AG08395 (cell line): ENCODE measurements at regions not wholly inside any gene's neighbourhood (a gene's known extent, or its start where the extent isn't known, plus 50 kb on each side); places are given as distances from the start of the nearest gene placed in this dataset.

Source experiments
- DNase-seq: peaks from one replicate; pipeline ENCODE4 v3.0.0; 2012; ENCODE audit warnings: mixed read lengths, low spot score

DNA sequence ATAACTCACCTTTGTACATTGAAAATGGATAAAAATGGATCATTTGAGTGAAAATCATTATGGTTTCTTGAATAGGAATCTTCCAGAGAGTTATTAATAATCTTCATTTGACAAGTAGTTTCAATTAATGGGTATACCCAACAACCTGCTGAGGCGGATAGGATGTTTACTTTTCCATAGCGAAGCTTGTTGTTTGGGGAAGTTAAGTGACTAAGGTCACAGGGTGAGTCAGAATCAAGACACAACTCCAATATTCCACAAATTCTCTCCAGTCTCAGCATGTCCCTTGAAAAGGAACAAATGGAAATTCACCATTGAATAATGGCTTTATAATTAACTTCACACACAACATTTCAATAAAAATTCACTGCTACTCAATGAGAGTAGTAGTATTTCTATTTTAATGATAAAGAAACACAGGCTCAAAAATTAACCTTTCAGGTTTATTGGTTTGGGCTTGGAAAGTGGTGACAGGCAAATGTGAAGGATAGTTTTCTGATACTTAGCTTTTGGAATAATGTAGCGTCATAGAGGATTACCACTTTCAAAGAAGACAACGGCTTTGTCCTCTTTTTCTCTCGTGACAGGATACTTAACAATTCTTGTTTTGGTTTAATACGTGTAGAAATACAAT, 211.3 kb downstream of the GPD2 start:
- no peak for DNase-seq

DNA sequence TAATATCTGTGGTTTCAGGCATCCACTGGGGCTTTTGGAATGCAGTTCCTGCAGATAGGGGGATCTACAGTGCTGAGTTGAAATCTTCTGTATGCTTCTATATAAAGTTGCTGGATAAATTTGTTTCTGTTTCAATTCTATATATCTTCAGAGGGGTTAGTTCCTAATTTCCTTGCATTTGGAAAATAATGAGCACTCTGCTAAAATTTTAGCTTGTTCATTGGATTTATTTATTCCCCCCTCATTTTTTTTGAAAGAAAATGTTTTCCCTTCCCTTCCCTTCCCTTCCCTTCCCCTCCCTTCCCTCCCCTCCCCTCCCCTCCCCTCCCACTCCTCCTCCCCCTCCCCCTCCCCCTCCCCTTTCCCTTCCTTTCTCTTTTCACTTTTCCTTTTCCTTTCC, 212.3 kb downstream of the GPD2 start:
- no peak for DNase-seq

DNA sequence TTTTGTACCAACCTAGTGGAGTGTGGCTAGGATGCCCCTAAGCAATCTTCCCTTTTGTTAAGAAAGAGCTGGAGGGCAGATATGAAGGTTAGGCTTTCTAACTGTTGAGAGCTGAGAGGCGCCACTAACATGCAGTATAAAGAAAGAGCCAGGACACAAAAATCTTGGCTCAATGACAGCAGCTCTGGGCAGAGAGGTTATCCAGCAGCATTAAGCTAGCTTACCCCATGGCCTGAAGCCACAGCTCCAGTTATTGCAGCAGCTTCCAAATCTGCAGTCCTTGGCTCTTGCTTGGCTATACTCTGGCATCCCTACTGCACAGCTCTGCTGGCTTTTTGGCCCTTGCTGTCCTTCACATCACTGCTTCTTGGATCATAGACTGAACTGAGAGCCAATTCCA, 213.4 kb downstream of the GPD2 start:
- no peak for DNase-seq

DNA sequence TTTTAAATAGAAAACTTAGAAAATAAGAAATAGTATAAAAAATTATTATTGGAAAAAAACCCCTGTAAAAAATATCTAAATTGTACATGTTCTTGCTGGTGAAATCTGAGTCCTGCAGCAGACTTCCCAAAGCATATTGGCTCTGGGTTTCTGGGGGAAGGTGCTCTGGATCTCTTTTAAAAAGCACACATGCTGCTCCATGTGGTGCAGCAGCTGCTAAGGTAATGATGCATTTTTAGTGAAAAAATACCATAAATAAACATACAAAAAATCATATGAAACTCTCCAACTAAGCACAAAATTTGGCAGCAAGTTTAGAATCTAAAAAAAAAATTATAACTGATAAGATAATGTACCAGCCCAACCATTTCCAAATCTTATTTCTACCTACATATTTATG, 216.5 kb downstream of the GPD2 start:
- no peak for DNase-seq

DNA sequence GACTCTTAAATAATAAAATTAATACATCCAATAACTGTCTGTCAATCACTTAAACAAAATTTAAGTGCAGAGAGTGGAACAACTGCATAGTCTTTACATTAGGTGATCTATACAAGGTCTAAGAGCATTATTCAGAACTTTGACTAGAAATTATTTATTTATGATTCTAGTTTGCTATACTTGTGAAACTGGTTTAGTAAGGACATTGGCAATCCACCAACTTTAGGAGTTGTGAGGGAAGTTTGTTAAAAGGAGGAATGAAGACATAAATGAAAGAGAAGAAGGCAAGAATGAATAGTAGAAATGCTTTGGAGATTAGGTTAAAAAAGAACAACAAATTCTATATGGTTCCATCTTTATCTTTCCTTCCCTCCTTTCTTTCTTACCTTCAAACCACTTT, 217.5 kb downstream of the GPD2 start:
- DNase-seq: no peak

DNA sequence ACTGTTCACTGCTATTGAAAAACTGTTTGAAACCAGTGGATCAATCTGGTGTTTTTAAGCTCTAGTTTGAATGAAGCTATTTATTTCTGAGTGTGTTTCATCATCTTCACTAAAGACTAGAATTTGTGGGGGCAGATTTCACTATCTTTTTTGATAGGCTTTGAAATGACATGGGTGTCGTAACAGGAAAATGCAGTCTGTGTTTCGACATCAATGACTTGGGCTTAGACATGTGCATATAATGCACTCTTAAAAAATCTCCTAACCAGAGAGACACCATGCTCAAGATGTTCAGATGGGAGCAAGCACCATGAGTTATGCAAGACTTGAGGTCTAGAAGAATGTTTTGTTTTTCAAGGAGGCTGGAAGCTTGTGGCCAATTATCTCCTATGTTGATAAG, 221.6 kb downstream of the GPD2 start:
- no peak for DNase-seq

DNA sequence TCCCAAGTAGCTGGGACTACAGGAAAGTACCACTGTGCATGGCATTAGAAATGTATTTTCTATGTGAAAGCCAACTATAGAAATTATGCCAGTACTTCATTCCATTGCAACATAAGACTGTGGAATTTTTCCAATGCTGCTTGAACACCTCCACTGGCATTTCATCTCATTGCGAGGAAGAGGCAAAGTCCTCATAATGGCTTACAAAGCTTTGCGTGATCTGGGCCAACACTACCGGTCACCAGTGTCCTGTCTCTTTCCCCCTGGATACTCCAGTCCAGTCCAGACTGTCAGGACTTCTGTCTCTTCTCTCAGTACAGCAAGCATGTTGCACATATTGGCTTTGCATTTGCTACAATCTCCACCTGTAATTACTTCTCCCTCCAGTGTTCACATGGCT, 223.5 kb downstream of the GPD2 start:
- DNase-seq: no peak

DNA sequence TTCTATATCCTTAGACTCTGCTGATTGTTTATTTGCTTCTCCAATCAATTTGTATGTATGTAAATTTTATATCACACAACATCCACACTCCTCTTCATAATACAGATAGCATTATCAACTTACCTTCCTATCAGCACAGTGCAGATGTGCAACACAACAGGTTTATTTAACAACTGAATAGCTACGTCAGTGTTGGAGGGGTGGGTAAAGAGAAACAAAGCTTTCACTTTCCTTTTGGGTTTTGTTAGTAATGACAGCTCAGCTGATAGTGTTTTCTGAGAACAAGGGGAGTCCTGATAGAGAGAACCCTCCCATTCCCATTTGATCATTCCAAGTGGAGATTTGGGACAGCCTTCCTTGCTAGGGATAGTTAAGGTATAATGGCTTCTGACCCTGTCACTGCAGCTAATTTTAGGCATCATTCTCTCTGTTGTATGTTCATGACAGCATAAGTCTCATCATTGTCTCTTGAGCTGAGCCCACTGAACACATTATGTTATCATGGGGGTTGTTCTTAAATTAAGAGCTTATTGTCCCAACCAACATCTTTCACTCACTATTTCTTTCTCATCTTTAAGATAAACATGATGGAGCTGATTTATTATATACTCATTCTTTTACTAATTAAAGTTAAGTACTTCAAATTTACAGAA, 227.7 kb downstream of the GPD2 start:
- DNase-seq: no peak

DNA sequence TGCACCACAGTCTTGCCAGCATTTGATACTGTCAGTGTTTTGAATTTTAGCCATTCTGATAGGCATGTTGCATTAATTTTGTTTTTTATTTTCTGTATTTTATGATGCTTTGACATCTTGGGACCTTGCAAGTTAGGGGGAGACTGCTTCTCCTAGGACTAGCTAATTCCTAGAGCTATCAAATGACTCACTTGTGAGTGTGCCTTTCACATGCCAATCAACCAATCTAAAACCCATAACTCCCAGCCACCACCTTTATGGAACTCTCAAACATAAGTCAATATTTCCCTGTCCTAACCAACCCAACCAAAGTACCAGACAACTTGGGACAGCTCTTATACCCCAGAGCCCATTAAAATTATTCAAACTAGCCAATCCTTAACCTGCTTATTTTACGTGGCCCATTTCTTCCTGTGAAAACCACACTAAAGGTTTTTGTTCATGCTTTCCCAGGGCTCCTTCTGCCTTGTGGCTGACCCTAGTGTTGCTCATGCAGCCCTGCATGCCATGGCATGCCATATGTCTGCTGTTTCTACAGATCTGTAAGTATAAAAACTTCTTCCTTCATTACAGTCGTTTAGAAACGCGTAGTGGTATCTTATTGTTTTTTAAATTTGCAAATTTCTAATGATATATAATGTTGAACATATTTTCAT, 230.1 kb downstream of the GPD2 start:
- DNase-seq: no peak

DNA sequence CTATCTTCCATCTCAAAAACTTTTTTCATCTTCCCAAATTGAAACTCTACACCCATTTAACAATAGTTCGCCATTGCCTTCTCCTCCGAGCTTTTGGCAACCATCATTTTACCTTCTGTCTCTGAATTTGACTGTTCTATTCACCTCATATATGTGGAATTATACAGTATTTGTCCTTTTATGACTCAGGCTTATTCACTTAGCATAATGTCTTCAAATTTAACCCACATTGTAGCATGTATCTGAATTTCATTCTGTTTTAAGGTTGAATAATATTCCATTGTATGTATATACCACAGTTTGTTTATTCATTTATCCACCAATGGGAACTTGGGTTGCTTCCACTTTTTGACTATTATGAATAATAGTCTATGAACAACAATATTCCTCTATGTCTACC, 233.9 kb downstream of the GPD2 start:
- DNase-seq: no peak

DNA sequence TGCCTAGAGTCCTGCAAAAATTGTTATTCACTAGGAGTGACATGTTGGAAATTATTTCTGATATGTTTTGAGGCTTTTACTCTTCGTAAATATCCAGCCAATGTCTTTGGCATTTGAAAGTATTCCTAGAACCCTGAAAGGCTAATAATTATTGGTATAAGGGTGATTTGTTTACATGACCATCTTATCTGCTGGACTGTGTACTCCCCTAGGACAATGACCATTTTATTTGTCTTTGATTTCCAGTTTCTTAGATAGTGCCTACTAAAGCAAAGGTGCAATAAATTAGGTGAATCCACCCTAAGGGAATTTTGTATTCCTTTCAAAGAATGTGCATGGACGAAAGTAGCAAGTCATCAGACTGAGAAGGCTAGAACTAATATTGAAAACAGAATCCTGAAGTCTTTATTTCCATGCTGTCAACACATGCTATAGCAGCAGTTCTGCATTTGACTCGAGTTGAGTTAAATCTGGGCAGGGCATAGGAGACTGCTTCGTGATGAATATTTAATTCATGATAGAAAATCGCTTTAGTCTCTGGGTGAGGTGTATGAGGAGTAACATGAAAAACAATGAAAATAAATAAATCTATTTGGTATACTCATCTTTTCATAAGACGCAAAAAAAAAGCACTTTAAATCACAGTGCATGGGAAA, 235.7 kb downstream of the GPD2 start:
- DNase-seq: no peak

DNA sequence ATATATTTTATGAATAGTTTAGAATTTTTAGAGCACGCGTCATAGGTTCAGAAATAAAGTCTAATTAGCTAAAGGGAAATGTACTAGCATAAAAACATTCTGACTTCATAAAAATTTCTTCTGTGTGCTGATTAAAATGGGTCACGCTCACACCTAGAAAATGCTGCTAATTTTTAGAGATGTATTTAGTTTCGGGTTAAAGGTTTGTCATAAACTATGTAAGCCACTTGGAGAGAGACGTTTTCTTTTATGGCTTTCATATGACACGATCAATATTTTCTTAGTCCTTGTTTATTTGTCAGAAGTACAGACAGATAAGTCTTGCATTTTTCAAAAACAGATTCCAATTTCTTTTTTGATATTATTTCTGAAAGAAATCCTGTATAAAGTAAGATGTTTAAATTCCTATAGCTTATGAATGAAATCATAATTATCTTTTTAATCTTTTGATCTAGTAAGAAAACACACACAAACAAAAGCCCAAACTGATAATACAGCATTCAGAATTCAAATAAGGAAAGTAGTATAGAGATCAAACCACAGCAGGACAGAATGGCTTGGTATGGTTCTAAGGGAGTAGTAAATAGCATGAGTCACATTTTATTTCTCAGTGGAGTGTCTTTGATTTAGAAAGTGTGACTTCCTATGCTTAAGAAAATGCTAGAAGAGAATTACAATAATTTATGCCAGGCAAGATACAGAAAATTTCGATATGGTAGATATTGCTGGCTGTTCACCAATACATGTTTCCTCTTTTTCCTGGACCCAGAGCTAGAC, 236.6 kb downstream of the GPD2 start:
- DNase-seq: no peak

DNA sequence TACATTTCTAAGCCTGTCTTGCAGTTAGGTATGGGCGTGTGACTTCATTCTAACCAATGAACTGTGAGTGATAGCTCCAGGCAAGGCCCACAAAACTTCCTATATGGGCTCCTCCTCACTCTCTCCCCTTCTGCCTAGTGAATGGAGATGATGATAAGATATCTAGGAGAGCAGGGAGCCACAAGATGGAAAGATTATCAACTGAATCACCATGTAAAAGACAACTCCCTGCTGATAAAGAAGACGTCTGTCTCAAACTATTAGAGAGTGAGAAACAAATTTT, 237.1 kb downstream of the GPD2 start:
- DNase-seq: no peak

DNA sequence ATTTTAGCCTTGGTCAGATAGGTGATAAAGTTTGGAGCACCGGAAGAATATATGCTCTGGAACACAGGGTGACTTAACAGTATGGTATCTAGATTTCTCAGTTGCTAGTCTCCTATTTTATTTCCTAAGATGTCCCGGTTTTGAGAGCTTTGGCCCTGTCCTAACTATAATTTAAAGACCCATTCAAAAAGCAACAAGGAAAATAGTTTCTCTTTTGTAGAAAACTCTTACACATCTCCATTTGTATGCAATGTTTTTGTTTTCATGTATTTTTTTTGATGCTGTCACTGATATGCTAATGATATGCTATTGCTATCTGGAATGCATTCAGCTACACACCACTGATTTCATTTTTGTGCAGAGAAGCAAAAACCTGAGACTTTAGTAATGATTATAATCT, 237.8 kb downstream of the GPD2 start:
- DNase-seq: no peak

DNA sequence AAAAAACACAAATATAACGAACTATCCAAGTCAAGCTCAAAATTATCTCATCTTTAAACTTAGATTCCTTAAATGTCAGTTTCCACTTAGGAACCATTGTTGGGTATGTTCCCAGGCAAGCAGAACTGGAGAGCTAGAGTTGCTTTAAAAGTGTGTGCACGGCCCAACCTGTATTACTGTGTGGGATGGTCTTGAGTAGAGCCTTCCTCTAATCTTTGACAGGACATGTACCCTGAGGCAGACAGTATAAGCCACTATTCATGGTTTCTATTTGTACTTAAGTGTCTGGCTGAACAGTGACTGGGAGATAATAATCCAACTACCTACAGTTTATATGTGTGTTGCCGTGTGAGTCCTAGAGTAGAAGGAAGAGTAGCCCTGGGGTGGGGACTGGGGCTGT, 239.7 kb downstream of the GPD2 start:
- no peak for DNase-seq

DNA sequence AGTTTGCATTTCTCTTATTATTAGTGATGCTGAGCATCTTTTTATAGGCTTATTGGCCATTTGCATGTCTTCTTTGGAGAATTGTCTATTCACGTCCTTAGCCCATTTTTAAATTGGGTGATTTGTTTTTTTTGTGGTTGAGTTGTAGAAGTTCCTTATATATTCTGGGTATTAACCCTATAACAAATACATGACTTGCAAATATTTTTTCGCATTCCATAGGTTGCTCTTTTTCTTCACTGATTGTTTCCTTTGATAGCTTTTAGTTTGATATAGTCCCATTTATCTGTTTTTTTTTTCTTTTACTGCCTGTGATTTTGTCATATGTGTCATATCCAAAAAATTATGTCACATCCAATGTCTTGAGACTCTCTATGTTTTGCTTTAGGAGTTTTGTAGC, 243.6 kb downstream of the GPD2 start:
- no peak for DNase-seq

DNA sequence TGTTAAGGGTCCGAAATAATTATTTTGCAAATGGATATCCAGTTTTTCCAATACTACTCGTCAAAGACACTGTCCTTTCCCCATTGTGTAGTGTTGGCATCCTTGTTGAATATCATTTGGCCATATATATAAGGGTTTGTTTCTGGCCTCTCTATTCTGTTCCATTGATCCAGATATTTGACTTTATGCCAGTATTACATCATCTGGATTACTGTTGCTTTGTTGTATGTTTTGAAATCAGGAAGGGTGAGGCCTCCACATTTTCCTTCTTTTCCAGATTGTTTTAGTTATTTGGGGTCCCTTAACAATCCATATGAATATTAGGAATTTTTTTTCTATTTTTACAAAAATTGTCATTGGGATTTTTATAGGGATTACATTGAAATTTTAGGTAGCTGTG, 244.1 kb downstream of the GPD2 start:
- no peak for DNase-seq

DNA sequence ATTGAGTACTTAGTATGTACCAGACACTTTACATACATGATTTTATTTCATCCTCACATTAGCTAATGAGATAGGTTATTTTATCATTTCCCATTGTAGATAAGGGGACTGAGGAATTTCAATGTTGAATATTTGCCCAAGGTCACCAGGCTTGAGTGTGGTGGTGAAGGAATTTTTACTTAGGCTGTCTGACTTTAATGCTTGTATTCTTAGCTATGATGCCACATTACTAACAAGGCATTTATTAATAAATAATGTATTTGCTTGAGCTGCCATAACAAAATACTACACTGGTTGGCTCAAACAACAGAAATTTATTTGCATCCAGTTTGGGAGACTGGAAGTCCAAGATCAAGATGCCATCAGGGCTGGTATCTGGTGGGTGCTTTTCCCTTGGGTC, 250.9 kb downstream of the GPD2 start:
- DNase-seq: no peak

DNA sequence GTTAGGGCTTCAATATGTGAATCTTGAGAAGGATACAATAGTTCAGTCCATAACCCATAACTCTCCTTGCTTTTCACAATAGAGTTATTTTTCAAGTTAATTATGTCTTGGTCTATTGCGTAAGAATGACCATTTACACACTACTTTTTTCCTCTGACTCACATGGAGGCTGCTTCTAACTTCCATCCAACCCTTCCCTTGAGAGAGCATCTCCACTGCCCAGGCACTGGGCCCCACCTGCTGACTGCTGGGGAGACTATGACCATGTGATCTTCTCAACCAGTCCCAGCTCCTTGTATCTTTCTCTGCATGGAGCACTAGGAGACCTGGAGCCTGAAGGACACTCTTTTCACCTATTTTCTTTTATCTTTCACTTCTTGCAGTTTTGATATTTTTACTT, 251.5 kb downstream of the GPD2 start:
- DNase-seq: no peak

DNA sequence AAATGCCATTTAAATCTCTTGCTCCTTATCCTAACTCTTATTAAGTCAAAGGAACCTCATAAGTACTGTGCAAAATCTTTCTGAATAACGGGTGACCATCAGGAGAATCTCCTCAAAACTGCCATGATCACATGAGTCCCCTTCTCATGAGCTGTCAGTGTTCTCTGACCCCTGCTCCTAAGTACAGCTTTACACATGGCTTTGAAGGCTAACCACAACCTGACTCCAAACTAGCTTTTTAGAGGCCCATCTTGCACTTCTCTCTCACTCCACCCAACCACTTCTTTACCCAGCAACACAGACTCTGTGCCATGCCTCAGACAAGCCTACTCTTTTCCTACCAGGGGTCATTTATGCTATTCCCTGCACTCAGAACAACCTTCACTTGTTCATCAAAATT, 253.8 kb downstream of the GPD2 start:
- DNase-seq: no peak

DNA sequence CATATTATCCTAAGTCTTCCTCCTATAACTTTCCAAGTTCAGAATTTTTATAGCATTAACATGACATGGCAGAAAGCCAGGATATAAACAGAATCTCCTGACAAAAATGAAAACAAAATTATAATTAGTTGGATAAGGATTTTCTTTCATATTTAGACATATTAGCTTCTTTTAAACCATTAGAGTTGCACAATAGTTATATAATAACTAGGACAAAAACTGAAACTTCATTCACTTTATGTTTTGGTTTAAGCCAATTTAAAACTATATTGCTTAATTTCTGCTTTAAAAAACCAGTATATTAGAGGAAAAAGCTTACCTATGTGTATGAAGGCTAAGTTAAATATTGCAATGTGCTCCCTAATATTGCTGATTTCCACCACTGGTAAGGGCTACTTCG, 254.8 kb downstream of the GPD2 start:
- DNase-seq: no peak

DNA sequence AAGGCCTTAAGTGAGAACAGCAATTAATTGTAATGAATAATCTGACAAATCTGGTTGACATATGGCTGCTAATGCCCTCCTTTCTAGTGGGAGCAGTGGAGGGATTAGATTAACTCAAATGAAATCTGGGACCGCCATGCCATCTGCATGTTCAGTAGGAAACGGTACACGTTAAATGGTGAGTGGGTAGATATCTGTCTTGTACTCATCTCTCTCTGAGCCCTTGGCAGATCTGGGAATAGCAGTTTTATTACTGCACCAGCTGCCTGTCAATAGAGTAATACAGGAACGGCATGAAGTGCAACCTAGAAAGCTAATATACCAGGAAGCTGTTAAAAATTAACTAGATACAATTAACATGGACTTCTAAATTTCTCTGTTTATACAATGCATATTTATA, 258.8 kb downstream of the GPD2 start:
- DNase-seq: no peak

DNA sequence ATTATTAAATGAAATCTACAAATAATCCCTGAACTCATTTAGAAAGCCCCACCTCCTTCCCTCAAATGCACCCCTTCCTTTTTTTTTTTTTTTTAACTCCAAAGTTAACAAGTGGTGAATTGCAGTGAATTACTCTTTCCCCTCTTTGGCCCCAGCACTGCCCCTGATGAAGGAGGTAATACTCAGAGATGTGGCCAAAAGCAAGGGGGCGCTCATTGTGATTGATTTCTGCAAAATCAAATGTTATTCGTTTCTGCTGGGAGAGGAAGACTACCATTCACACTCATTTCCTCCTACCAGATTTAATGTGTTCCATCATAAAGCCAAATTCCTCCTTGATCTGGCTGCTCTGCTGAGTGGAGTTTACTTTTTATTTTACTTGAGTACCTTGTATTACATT, 259.4 kb downstream of the GPD2 start:
- DNase-seq: no peak
